DOHH2 (cell line): ENCODE measurements at regions not wholly inside any gene's neighbourhood (a gene's known extent, or its start where the extent isn't known, plus 50 kb on each side); places are given as distances from the start of the nearest gene placed in this dataset.

ENCODE experiments used
- H3F3A ChIP-seq: fragments of 200-600 bp; sonication (generic), shearing (Covaris generic); 2 replicates; pipeline ENCODE4 v1.6.0; 2016; ENCODE audit warnings: antibody characterized with exemption, mild to moderate bottlenecking; ENCODE audit not compliant: control insufficient read depth, insufficient read depth
- H3K27ac ChIP-seq: fragments of 200-600 bp; sonication (generic); 2 replicates; pipeline ENCODE4 v1.5.1; 2014; ENCODE audit warnings: low read depth, mild to moderate bottlenecking, low read length, moderate library complexity
- H3K27me3 ChIP-seq: fragments of 200-600 bp; sonication (generic); 2 replicates; pipeline ENCODE4 v1.6.1; 2014; ENCODE audit warnings: mild to moderate bottlenecking, low read length, mixed read lengths; ENCODE audit not compliant: control insufficient read depth
- H3K36me3 ChIP-seq: fragments of 200-600 bp; sonication (generic); 2 replicates; pipeline ENCODE4 v1.6.1; 2014; ENCODE audit warnings: mild to moderate bottlenecking, low read length, moderate library complexity, mixed read lengths; ENCODE audit not compliant: control insufficient read depth
- H3K4me1 ChIP-seq: fragments of 200-600 bp; sonication (generic); 2 replicates; pipeline ENCODE4 v1.6.1; 2014; ENCODE audit warnings: mild to moderate bottlenecking, low read length, mixed read lengths; ENCODE audit not compliant: control insufficient read depth
- H3K4me2 ChIP-seq: fragments of 200-600 bp; sonication (generic); 2 replicates; pipeline ENCODE4 v1.6.0; 2014; ENCODE audit warnings: mild to moderate bottlenecking, low read length, moderate library complexity
- H3K4me3 ChIP-seq: fragments of 200-600 bp; sonication (generic); 2 replicates; pipeline ENCODE4 v1.5.1; 2014; ENCODE audit warnings: mild to moderate bottlenecking, low read length, mixed read lengths
- H3K79me2 ChIP-seq: fragments of 200-600 bp; sonication (generic); 2 replicates; pipeline ENCODE4 v1.6.1; 2014; ENCODE audit warnings: mild to moderate bottlenecking, low read length, mixed read lengths; ENCODE audit not compliant: control insufficient read depth
- H3K9me2 ChIP-seq: fragments of 200-600 bp; sonication (generic); replicated peaks from 2 replicates; pipeline ENCODE4 v1.6.1; 2014; ENCODE audit warnings: mild to moderate bottlenecking, low read length, mixed read lengths; ENCODE audit not compliant: control insufficient read depth
- H3K9me3 ChIP-seq: fragments of 200-600 bp; sonication (generic); 2 replicates; pipeline ENCODE4 v1.6.1; 2014; ENCODE audit warnings: antibody characterized with exemption, low read length, mixed read lengths; ENCODE audit not compliant: control insufficient read depth, insufficient read depth
- H4K20me1 ChIP-seq: fragments of 200-600 bp; sonication (generic); 2 replicates; pipeline ENCODE4 v1.6.0; 2014; ENCODE audit warnings: low read depth, mild to moderate bottlenecking, antibody characterized with exemption, low read length, moderate library complexity; ENCODE audit not compliant: control insufficient read depth, insufficient read depth
- CTCF ChIP-seq: fragments of 200-600 bp; sonication (generic); IDR thresholded peaks from one replicate; pipeline ENCODE4 v1.5.1; 2014; ENCODE audit warnings: antibody characterized with exemption, mild to moderate bottlenecking, low read depth, low read length; ENCODE audit not compliant: poor library complexity, severe bottlenecking
- EZH2phosphoT487 ChIP-seq: fragments of 200-600 bp; sonication (generic); IDR thresholded peaks from 2 replicates; pipeline ENCODE4 v1.6.1; 2017; ENCODE audit warnings: borderline replicate concordance, mild to moderate bottlenecking, antibody characterized with exemption, low read length, moderate library complexity, mixed read lengths

- H3K4me3 ChIP-seq: no peak overlapping the region
- no peaks in the 10 kb centered on the region for H4K20me1 ChIP-seq
- H3K4me2 ChIP-seq: no peak overlapping the region
- no peaks in the 10 kb centered on the region for H3K27me3 ChIP-seq
- no peaks in the 10 kb centered on the region for H3K9me2 ChIP-seq
- no peaks in the 10 kb centered on the region for H3K79me2 ChIP-seq
- no peaks in the 10 kb centered on the region for H3F3A ChIP-seq
- H3K9me3 ChIP-seq: no peaks in the 10 kb centered on the region
- TF ChIP-seq EZH2phosphoT487: no peak
- no peak for TF ChIP-seq CTCF
- no peaks in the 10 kb centered on the region for H3K36me3 ChIP-seq
- no peak overlapping the region for H3K27ac ChIP-seq
- no peaks in the 10 kb centered on the region for H3K4me1 ChIP-seq
Observed at GRCh38 chr2:224257156-224257555, 144.8 kb downstream of the FAM124B start.

- Histone ChIP-seq H3K4me2 (no peak overlapping the region), H3K4me1 (no peaks in the 10 kb centered on the region), H3K79me2 (no peaks in the 10 kb centered on the region), H4K20me1 (no peaks in the 10 kb centered on the region), H3K9me2 (no peaks in the 10 kb centered on the region), H3K9me3 (no peaks in the 10 kb centered on the region), H3K36me3 (no peaks in the 10 kb centered on the region), H3K27me3 (no peaks in the 10 kb centered on the region), H3K27ac (no peak overlapping the region), H3K4me3 (no peak overlapping the region), H3F3A (no peaks in the 10 kb centered on the region)
- no peak for TF ChIP-seq EZH2phosphoT487
- no peak for TF ChIP-seq CTCF
Observed at GRCh38 chr2:224253464-224253863, 148.4 kb downstream of the FAM124B start.

- Histone ChIP-seq H3K9me2 (no peaks in the 10 kb centered on the region), H3K79me2 (no peaks in the 10 kb centered on the region), H3K4me1 (no peaks in the 10 kb centered on the region), H3K36me3 (no peaks in the 10 kb centered on the region), H3K27ac (no peak overlapping the region), H3K4me3 (no peak overlapping the region), H3K27me3 (no peaks in the 10 kb centered on the region), H3K9me3 (no peaks in the 10 kb centered on the region), H3F3A (no peaks in the 10 kb centered on the region), H4K20me1 (no peaks in the 10 kb centered on the region), H3K4me2 (no peak overlapping the region)
- TF ChIP-seq CTCF: no peak
Observed at GRCh38 chr2:224252631-224253030, 149.3 kb downstream of the FAM124B start.

- no peak for TF ChIP-seq CTCF
- no peak for TF ChIP-seq EZH2phosphoT487
- no peaks in the 10 kb centered on the region for H3K27me3 ChIP-seq
- no peaks in the 10 kb centered on the region for H4K20me1 ChIP-seq
- H3K4me1 ChIP-seq: no peaks in the 10 kb centered on the region
- no peak overlapping the region for H3K27ac ChIP-seq
- H3K4me2 ChIP-seq: no peak overlapping the region
- H3K4me3 ChIP-seq: no peak overlapping the region
- H3F3A ChIP-seq: no peaks in the 10 kb centered on the region
- H3K9me3 ChIP-seq: no peaks in the 10 kb centered on the region
- no peaks in the 10 kb centered on the region for H3K9me2 ChIP-seq
- H3K36me3 ChIP-seq: no peaks in the 10 kb centered on the region
- no peaks in the 10 kb centered on the region for H3K79me2 ChIP-seq
Observed at GRCh38 chr2:224248944-224249371, 152.9 kb downstream of the FAM124B start.
